Spleen (tissue), 11 donors: ENCODE measurements at regions not wholly inside any gene's neighbourhood (a gene's known extent, or its start where the extent isn't known, plus 50 kb on each side); places are given as distances from the start of the nearest gene placed in this dataset.

Experiments
- DNase-seq: peaks from one replicate; pipeline ENCODE4 v3.0.0-alpha.2; 2020
- H3K27ac ChIP-seq, 8 donors: fragments of 200-600 bp; sonication (generic) in 7 of 8; 1 replicate in 4 of 8; 2 replicates in 4 of 8; pipeline versions ENCODE4 v1.5.0 to v1.8.0; 2016 to 2021; ENCODE audit warnings: inconsistent platforms in 4 of 8, mild to moderate bottlenecking in 4 of 8, moderate library complexity in 1 of 8
- H3K27me3 ChIP-seq, 7 donors: fragments of 200-600 bp; sonication (generic) in 6 of 7; replicated peaks in 1 of 7; 1 replicate in 4 of 7; 2 replicates in 3 of 7; pipeline versions ENCODE4 v1.5.0 to v1.8.0; 2016 to 2021; ENCODE audit warnings: inconsistent platforms in 3 of 7, mild to moderate bottlenecking in 1 of 7
- H3K36me3 ChIP-seq, 6 donors: fragments of 200-600 bp; sonication (generic) in 5 of 6; 1 replicate in 4 of 6; 2 replicates in 2 of 6; pipeline versions ENCODE4 v1.5.0 to v1.8.0; 2016 to 2021; ENCODE audit warnings: inconsistent platforms in 2 of 6
- H3K4me1 ChIP-seq, 6 donors: fragments of 200-600 bp; sonication (generic) in 5 of 6; 1 replicate in 3 of 6; 2 replicates in 3 of 6; pipeline versions ENCODE4 v1.5.0 to v1.8.0; 2016 to 2021; ENCODE audit warnings: inconsistent platforms in 3 of 6
- H3K4me3 ChIP-seq, 8 donors: fragments of 200-600 bp; sonication (generic) in 7 of 8; 1 replicate in 4 of 8; 2 replicates in 4 of 8; pipeline versions ENCODE4 v1.5.0 to v1.8.0; 2016 to 2021; ENCODE audit warnings: inconsistent platforms in 4 of 8, mild to moderate bottlenecking in 4 of 8, moderate library complexity in 2 of 8
- H3K9me3 ChIP-seq, 8 donors: fragments of 200-600 bp; sonication (generic) in 7 of 8; 1 replicate in 4 of 8; 2 replicates in 4 of 8; pipeline versions ENCODE4 v1.5.0 to v1.8.0; 2016 to 2021; ENCODE audit warnings: inconsistent platforms in 4 of 8
- CTCF ChIP-seq, 11 experiments: fragments of 200-600 bp in 7 of 11; fragments of 450-650 bp in 4 of 11; sonication (generic) in 4 of 11; IDR thresholded peaks in 8 of 11; conservative IDR thresholded peaks in 3 of 11; 1 replicate in 7 of 11; 2 replicates in 4 of 11; pipeline versions ENCODE4 v1.4.0 to v1.8.0; 2016 to 2021; ENCODE audit warnings: antibody characterized with exemption in 11 of 11, inconsistent platforms in 4 of 11, mild to moderate bottlenecking in 1 of 11
- POLR2A ChIP-seq, 3 donors: fragments of 450-650 bp; IDR thresholded peaks; one replicate each; pipeline ENCODE4 v1.5.1; 2017; ENCODE audit warnings: antibody characterized with exemption in 3 of 3, mild to moderate bottlenecking in 1 of 3
- POLR2AphosphoS5 ChIP-seq, 3 donors: sonication (generic); formaldehyde crosslinking; IDR thresholded peaks; one replicate each; pipeline ENCODE4 v1.5.1; 2017; ENCODE audit warnings: antibody characterized with exemption in 3 of 3
- whole genome bisulfite sequencing, 5 donors: extraction: QIAGEN DNeasy Blood & Tissue Kit in 3 of 5; methylation state at CpG; one replicate each; pipeline versions ENCODE4 v1.1.5 to v1.1.7; 2013 to 2018; 5-methylcytosine and 5-hydroxymethylcytosine counted together
- intact Hi-C: fragments of 100-400 bp; cut with DNase I; formaldehyde crosslinking; loops from one replicate; pipeline ENCODE4 v1.15.0; 2023; ENCODE audit warnings: low total_unique reads
- donor health status: healthy with polysubstance abuse.
- donor health status: DM: no; HTN: no; CAD: no; lungs with moderate emphysema.
- donor health status: DM: no; HTN: no; CAD: no.
- donor health status: Bipolar disorder and iron deficiency.
- donor health status: healthy.
- donor health status: DM: no; HTN: no; CAD: no.
- donor health status: DM: yes; HTN: yes; CAD: no.

- Histone ChIP-seq H3K4me3 (no peak overlapping the region), H3K9me3 (no peaks in the 10 kb centered on the region), H3K27me3 (no peaks in the 10 kb centered on the region), H3K27ac (no peak overlapping the region), H3K36me3 (no peaks in the 10 kb centered on the region), H3K4me1 (no peaks in the 10 kb centered on the region)
- TF ChIP-seq POLR2AphosphoS5 (IDR thresholded peaks at IDR 0.05) (no peak), CTCF (IDR thresholded peaks at IDR 0.05 in 8 of 11, conservative IDR thresholded peaks at IDR 0.05 in 3 of 11) (no peak), POLR2A (IDR thresholded peaks at IDR 0.05) (no peak)
- WGBS, 5 donors = 37 to 55% (median 42%) methylated on average over 3 of the region's 3 CpGs
- DNase-seq = no peak
- intact Hi-C loops = no loop called here
Observed at GRCh38 chr12:40502322-40502721, 189.9 kb upstream of the CNTN1 start.

GRCh38 chr12:40505327-40505726 lies 186.9 kb upstream of the CNTN1 start:
- Histone ChIP-seq H3K27ac (no peak overlapping the region), H3K27me3 (no peaks in the 10 kb centered on the region), H3K9me3 (no peaks in the 10 kb centered on the region), H3K36me3 (no peaks in the 10 kb centered on the region), H3K4me3 (no peak overlapping the region), H3K4me1 (no peaks in the 10 kb centered on the region)
- no peak for TF ChIP-seq CTCF (IDR thresholded peaks at IDR 0.05 in 8 of 11, conservative IDR thresholded peaks at IDR 0.05 in 3 of 11)
- no peak for TF ChIP-seq POLR2AphosphoS5 (IDR thresholded peaks at IDR 0.05)
- TF ChIP-seq POLR2A (IDR thresholded peaks at IDR 0.05) = no peak
- intact Hi-C loops = no loop called here
- 3 to 6% (median 5%) methylated on average over 1 of the region's 1 CpG for WGBS, 5 donors
- DNase-seq = no peak

GRCh38 chr12:40508421-40508820 lies 183.8 kb upstream of the CNTN1 start:
- intact Hi-C loops = no loop called here
- WGBS, 5 donors = 40 to 65% (median 59%) methylated on average over 1 of the region's 1 CpG
- H3K36me3 ChIP-seq = no peaks in the 10 kb centered on the region
- no peak overlapping the region for H3K27ac ChIP-seq
- TF ChIP-seq POLR2AphosphoS5 (IDR thresholded peaks at IDR 0.05) = no peak
- TF ChIP-seq POLR2A (IDR thresholded peaks at IDR 0.05) = no peak
- TF ChIP-seq CTCF (IDR thresholded peaks at IDR 0.05 in 8 of 11, conservative IDR thresholded peaks at IDR 0.05 in 3 of 11) = no peak
- no peaks in the 10 kb centered on the region for H3K9me3 ChIP-seq
- no peak for DNase-seq
- no peaks in the 10 kb centered on the region for H3K4me1 ChIP-seq
- H3K4me3 ChIP-seq = no peak overlapping the region
- H3K27me3 ChIP-seq = no peaks in the 10 kb centered on the region

- intact Hi-C loops = no loop called here
- Histone ChIP-seq H3K27me3 (no peaks in the 10 kb centered on the region), H3K4me1 (no peaks in the 10 kb centered on the region), H3K4me3 (no peak overlapping the region), H3K27ac (no peak overlapping the region), H3K36me3 (no peaks in the 10 kb centered on the region), H3K9me3 (no peaks in the 10 kb centered on the region)
- 63 to 74% (median 69%) methylated on average over 5 of the region's 5 CpGs for WGBS, 5 donors
- TF ChIP-seq POLR2AphosphoS5 (IDR thresholded peaks at IDR 0.05) (no peak), CTCF (IDR thresholded peaks at IDR 0.05 in 8 of 11, conservative IDR thresholded peaks at IDR 0.05 in 3 of 11) (no peak), POLR2A (IDR thresholded peaks at IDR 0.05) (no peak)
- DNase-seq = no peak
Observed at GRCh38 chr12:40511341-40511740, 180.9 kb upstream of the CNTN1 start.
